Tibial nerve (tissue), 4 donors: ENCODE measurements at regions not wholly inside any gene's neighbourhood (a gene's known extent, or its start where the extent isn't known, plus 50 kb on each side); places are given as distances from the start of the nearest gene placed in this dataset.

ENCODE experiments used
- CTCF ChIP-seq, 5 experiments: fragments of 200-600 bp in 3 of 5; fragments of 450-650 bp in 2 of 5; sonication (generic) in 3 of 5; IDR thresholded peaks; one replicate each; pipeline ENCODE4 v1.5.1; 2016 to 2019; ENCODE audit warnings: antibody characterized with exemption in 5 of 5, mild to moderate bottlenecking in 3 of 5, moderate library complexity in 2 of 5
- EP300 ChIP-seq, 2 donors: sonication (generic); formaldehyde crosslinking; IDR thresholded peaks; one replicate each; pipeline ENCODE4 v1.6.1; 2017; ENCODE audit warnings: antibody characterized with exemption in 2 of 2, mild to moderate bottlenecking in 1 of 2

GRCh38 chr2:8165550-8165949 is 516.3 kb upstream of the ID2 start:
- TF ChIP-seq EP300 (IDR thresholded peaks at IDR 0.05), result no peak
- no peak for TF ChIP-seq CTCF (IDR thresholded peaks at IDR 0.05)
